GM23338 (cell line): ENCODE measurements at regions not wholly inside any gene's neighbourhood (a gene's known extent, or its start where the extent isn't known, plus 50 kb on each side); places are given as distances from the start of the nearest gene placed in this dataset.

ENCODE experiments used
- CREB1 ChIP-seq: fragments of 250-450 bp; sonication (Bioruptor Pico); IDR thresholded peaks from 2 replicates; pipeline ENCODE4 v1.5.0; 2020; ENCODE audit warnings: low read depth, mild to moderate bottlenecking, moderate library complexity
- EZH2 ChIP-seq: fragments of 200-600 bp; sonication (generic); IDR thresholded peaks from one replicate; pipeline ENCODE4 v1.8.0; 2017; ENCODE audit warnings: antibody characterized with exemption, mild to moderate bottlenecking, low read depth; ENCODE audit not compliant: unreplicated experiment
- EZH2phosphoT487 ChIP-seq: fragments of 200-600 bp; sonication (generic); IDR thresholded peaks from one replicate; pipeline ENCODE4 v1.8.1; 2018; ENCODE audit warnings: antibody characterized with exemption; ENCODE audit not compliant: unreplicated experiment
- JUNB ChIP-seq: IDR thresholded peaks from one replicate; pipeline ENCODE4 v1.6.1; 2016; ENCODE audit warnings: antibody characterized with exemption; ENCODE audit not compliant: unreplicated experiment
- NANOG ChIP-seq: IDR thresholded peaks from 2 replicates; pipeline ENCODE4 v1.6.1; 2016; ENCODE audit warnings: antibody characterized with exemption, borderline replicate concordance
- POLR2AphosphoS5 ChIP-seq: IDR thresholded peaks from 2 replicates; pipeline ENCODE4 v1.6.1; 2016; ENCODE audit warnings: antibody characterized with exemption, low read depth
- STAT1 ChIP-seq: IDR thresholded peaks from one replicate; pipeline ENCODE4 v1.6.1; 2016; ENCODE audit warnings: antibody characterized with exemption; ENCODE audit not compliant: unreplicated experiment
- ZNF114 ChIP-seq: fragments of 250-450 bp; sonication (Bioruptor Pico); IDR thresholded peaks from 2 replicates; pipeline ENCODE4 v1.5.0; 2020; ENCODE audit warnings: mild to moderate bottlenecking, moderate library complexity
- ZNF331 ChIP-seq: fragments of 250-450 bp; sonication (Bioruptor Pico); IDR thresholded peaks from 2 replicates; pipeline ENCODE4 v1.5.0; 2020; ENCODE audit warnings: low read depth, mild to moderate bottlenecking, moderate library complexity
- TF ChIP-seq, protein P1 (sequence below), 2 experiments: fragments of 200-600 bp in 1 of 2; sonication (generic) in 1 of 2; conservative IDR thresholded peaks; 2 replicates each; pipeline versions ENCODE4 v1.5.1 to v1.6.1; 2016 to 2017; ENCODE audit warnings: antibody characterized with exemption in 2 of 2, low read depth in 2 of 2, mild to moderate bottlenecking in 2 of 2, moderate library complexity in 1 of 2
- TF ChIP-seq, protein P2 (sequence below): IDR thresholded peaks from one replicate; pipeline ENCODE4 v1.6.1; 2018; ENCODE audit warnings: antibody characterized with exemption; ENCODE audit not compliant: unreplicated experiment
- TF ChIP-seq, protein P3 (sequence below): IDR thresholded peaks from 2 replicates; pipeline ENCODE4 v1.6.1; 2016; ENCODE audit warnings: antibody characterized with exemption

DNA sequence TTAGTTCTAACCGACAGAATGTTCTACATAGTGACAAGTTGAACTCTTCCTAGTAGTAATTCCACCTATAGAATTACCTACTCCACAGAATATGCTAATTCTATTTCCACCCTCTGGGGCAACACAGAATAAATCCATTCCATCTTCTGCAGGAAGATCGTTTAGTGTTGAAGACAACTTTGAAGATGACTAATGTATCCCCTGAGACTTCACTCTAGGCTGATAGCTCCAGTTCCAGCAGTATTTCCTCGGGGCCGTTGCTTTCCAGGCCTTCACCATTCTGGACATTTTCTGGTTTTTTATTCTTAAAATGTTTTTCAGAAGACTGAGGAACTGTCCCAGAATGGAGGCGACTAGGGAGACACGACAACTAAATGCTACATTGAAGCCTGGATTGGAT is 61.0 kb upstream of the CSF1 start:
- TF ChIP-seq, protein P1, sequence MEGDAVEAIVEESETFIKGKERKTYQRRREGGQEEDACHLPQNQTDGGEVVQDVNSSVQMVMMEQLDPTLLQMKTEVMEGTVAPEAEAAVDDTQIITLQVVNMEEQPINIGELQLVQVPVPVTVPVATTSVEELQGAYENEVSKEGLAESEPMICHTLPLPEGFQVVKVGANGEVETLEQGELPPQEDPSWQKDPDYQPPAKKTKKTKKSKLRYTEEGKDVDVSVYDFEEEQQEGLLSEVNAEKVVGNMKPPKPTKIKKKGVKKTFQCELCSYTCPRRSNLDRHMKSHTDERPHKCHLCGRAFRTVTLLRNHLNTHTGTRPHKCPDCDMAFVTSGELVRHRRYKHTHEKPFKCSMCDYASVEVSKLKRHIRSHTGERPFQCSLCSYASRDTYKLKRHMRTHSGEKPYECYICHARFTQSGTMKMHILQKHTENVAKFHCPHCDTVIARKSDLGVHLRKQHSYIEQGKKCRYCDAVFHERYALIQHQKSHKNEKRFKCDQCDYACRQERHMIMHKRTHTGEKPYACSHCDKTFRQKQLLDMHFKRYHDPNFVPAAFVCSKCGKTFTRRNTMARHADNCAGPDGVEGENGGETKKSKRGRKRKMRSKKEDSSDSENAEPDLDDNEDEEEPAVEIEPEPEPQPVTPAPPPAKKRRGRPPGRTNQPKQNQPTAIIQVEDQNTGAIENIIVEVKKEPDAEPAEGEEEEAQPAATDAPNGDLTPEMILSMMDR (conservative IDR thresholded peaks at IDR 0.05; ENCODE audit: low read depth in 2 of 2): no peak
- TF ChIP-seq POLR2AphosphoS5 (no peak), EZH2phosphoT487 (no peak), EZH2 (no peak), JUNB (no peak), CREB1 (CRISPR knock-in tag) (no peak), STAT1 (no peak), NANOG (no peak), ZNF331 (CRISPR knock-in tag) (no peak), ZNF114 (CRISPR knock-in tag) (no peak)
- TF ChIP-seq, protein P2, sequence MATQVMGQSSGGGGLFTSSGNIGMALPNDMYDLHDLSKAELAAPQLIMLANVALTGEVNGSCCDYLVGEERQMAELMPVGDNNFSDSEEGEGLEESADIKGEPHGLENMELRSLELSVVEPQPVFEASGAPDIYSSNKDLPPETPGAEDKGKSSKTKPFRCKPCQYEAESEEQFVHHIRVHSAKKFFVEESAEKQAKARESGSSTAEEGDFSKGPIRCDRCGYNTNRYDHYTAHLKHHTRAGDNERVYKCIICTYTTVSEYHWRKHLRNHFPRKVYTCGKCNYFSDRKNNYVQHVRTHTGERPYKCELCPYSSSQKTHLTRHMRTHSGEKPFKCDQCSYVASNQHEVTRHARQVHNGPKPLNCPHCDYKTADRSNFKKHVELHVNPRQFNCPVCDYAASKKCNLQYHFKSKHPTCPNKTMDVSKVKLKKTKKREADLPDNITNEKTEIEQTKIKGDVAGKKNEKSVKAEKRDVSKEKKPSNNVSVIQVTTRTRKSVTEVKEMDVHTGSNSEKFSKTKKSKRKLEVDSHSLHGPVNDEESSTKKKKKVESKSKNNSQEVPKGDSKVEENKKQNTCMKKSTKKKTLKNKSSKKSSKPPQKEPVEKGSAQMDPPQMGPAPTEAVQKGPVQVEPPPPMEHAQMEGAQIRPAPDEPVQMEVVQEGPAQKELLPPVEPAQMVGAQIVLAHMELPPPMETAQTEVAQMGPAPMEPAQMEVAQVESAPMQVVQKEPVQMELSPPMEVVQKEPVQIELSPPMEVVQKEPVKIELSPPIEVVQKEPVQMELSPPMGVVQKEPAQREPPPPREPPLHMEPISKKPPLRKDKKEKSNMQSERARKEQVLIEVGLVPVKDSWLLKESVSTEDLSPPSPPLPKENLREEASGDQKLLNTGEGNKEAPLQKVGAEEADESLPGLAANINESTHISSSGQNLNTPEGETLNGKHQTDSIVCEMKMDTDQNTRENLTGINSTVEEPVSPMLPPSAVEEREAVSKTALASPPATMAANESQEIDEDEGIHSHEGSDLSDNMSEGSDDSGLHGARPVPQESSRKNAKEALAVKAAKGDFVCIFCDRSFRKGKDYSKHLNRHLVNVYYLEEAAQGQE: no peak
- TF ChIP-seq, protein P3, sequence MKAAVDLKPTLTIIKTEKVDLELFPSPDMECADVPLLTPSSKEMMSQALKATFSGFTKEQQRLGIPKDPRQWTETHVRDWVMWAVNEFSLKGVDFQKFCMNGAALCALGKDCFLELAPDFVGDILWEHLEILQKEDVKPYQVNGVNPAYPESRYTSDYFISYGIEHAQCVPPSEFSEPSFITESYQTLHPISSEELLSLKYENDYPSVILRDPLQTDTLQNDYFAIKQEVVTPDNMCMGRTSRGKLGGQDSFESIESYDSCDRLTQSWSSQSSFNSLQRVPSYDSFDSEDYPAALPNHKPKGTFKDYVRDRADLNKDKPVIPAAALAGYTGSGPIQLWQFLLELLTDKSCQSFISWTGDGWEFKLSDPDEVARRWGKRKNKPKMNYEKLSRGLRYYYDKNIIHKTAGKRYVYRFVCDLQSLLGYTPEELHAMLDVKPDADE: no peak
